H1 (cell line): ENCODE measurements at regions not wholly inside any gene's neighbourhood (a gene's known extent, or its start where the extent isn't known, plus 50 kb on each side); places are given as distances from the start of the nearest gene placed in this dataset.

Source experiments
- CTCF ChIA-PET: fragments of 300-600 bp; sonication (Branson Sonifier 250); formaldehyde crosslinking; loops from one replicate; lab custom pipeline; 2021; ENCODE audit not compliant: partially characterized antibody; lab: Charles Lee
- POLR2A ChIA-PET: fragments of 300-600 bp; sonication (Branson Sonifier 250); formaldehyde crosslinking; loops from one replicate; lab custom pipeline; 2021; ENCODE audit warnings: inconsistent platforms; ENCODE audit not compliant: partially characterized antibody; lab: Charles Lee
- DNase-seq, 2 experiments: peaks; one replicate each; pipeline versions ENCODE4 v3.0.0 to v3.0.0-alpha.2; 2010 to 2022; ENCODE audit warnings: low spot score in 2 of 2, low read depth in 1 of 2, mixed read lengths in 1 of 2
- FAIRE-seq: peaks from 2 replicates; lab custom pipeline; 2011; peaks lifted over from hg19 to GRCh38; lab: Jason Lieb, UNC
- H2AFZ ChIP-seq: 2 replicates; pipeline ENCODE4 v1.8.1; 2012; ENCODE audit warnings: low read length, inconsistent platforms
- H2AK5ac ChIP-seq: 2 replicates; pipeline ENCODE4 v1.6.1; 2013; ENCODE audit warnings: low read depth, low read length
- H2BK120ac ChIP-seq: replicated peaks from 2 replicates; pipeline ENCODE3; 2013; ENCODE audit warnings: low read depth, low read length, inconsistent platforms
- H2BK12ac ChIP-seq: 2 replicates; pipeline ENCODE4 v1.6.1; 2013; ENCODE audit warnings: low read depth, low read length
- H2BK15ac ChIP-seq: 2 replicates; pipeline ENCODE4 v1.6.1; 2013; ENCODE audit warnings: low read length
- H2BK20ac ChIP-seq: 2 replicates; pipeline ENCODE4 v1.6.1; 2013; ENCODE audit warnings: low read length
- H2BK5ac ChIP-seq: 2 replicates; pipeline ENCODE4 v1.6.1; 2013; ENCODE audit warnings: low read depth, low read length
- H3K14ac ChIP-seq: 2 replicates; pipeline ENCODE4 v1.6.1; 2013; ENCODE audit warnings: inconsistent platforms; ENCODE audit not compliant: insufficient read length
- H3K18ac ChIP-seq: 2 replicates; pipeline ENCODE4 v1.6.1; 2013; ENCODE audit warnings: low read length; ENCODE audit errors: extremely low read depth
- H3K23ac ChIP-seq: 2 replicates; pipeline ENCODE4 v1.6.1; 2013; ENCODE audit warnings: inconsistent platforms; ENCODE audit not compliant: insufficient read length
- H3K23me2 ChIP-seq: 2 replicates; pipeline ENCODE4 v1.6.1; 2013; ENCODE audit warnings: low read depth, low read length
- H3K27ac ChIP-seq: 2 replicates; pipeline ENCODE4 v1.6.1; 2011; ENCODE audit warnings: low read depth, low read length, inconsistent platforms
- H3K27me3 ChIP-seq, 4 experiments: replicated peaks in 1 of 4; 1 replicate in 1 of 4; 2 replicates in 3 of 4; pipeline versions ENCODE4 v1.6.1 to v1.8.1; 2011 to 2013; ENCODE audit warnings: low read length in 3 of 4, mild to moderate bottlenecking in 3 of 4, inconsistent platforms in 2 of 4, mixed read lengths in 2 of 4, moderate library complexity in 1 of 4; ENCODE audit not compliant: control insufficient read depth in 3 of 4, insufficient read depth in 3 of 4; ENCODE audit errors: extremely low read depth in 1 of 4
- H3K36me3 ChIP-seq, 4 experiments: 2 replicates each; pipeline versions ENCODE4 v1.6.1 to v1.8.1; 2011 to 2013; ENCODE audit warnings: mild to moderate bottlenecking in 4 of 4, low read length in 3 of 4, moderate library complexity in 2 of 4, control low read depth in 1 of 4, inconsistent platforms in 1 of 4; ENCODE audit not compliant: insufficient read depth in 4 of 4, control insufficient read depth in 2 of 4
- H3K4ac ChIP-seq: replicated peaks from 2 replicates; pipeline ENCODE3; 2013; ENCODE audit warnings: low read length, low read depth, mixed read lengths, inconsistent platforms; ENCODE audit not compliant: insufficient read length
- H3K4me1 ChIP-seq, 4 experiments: replicated peaks in 1 of 4; 1 replicate in 1 of 4; 2 replicates in 3 of 4; pipeline versions ENCODE4 v1.6.1 to v1.8.1; 2011 to 2013; ENCODE audit warnings: low read length in 3 of 4, inconsistent platforms in 2 of 4, mixed read lengths in 1 of 4; ENCODE audit not compliant: insufficient read depth in 4 of 4, control insufficient read depth in 3 of 4
- H3K4me2 ChIP-seq, 2 experiments: 2 replicates each; pipeline versions ENCODE4 v1.6.1 to v1.8.1; 2011 to 2013; ENCODE audit warnings: low read depth in 2 of 2, low read length in 2 of 2, control low read depth in 1 of 2, inconsistent platforms in 1 of 2, mild to moderate bottlenecking in 1 of 2; ENCODE audit not compliant: insufficient read depth in 1 of 2
- H3K4me3 ChIP-seq, 4 experiments: fragments of 200-600, 300-600 bp in 1 of 4; sonication (generic), shearing (Covaris generic), sonication (Bioruptor Twin) in 1 of 4; 2 replicates each; pipeline versions ENCODE4 v1.5.1 to v1.8.1; 2011 to 2016; ENCODE audit warnings: low read length in 4 of 4, low read depth in 3 of 4, control low read depth in 2 of 4, inconsistent platforms in 2 of 4, mild to moderate bottlenecking in 2 of 4, mixed read lengths in 1 of 4, moderate library complexity in 1 of 4; ENCODE audit not compliant: insufficient read depth in 2 of 4; ENCODE audit errors: extremely low read depth in 1 of 4
- H3K56ac ChIP-seq: replicated peaks from 2 replicates; pipeline ENCODE3; 2013; ENCODE audit warnings: low read depth, mild to moderate bottlenecking, mixed read lengths, low read length, inconsistent platforms; ENCODE audit not compliant: insufficient read length
- H3K79me1 ChIP-seq: 2 replicates; pipeline ENCODE4 v1.6.1; 2013; ENCODE audit warnings: low read depth, low read length, control low read depth
- H3K79me2 ChIP-seq, 2 experiments: 2 replicates each; pipeline versions ENCODE4 v1.6.1 to v1.8.1; 2012 to 2013; ENCODE audit warnings: low read length in 2 of 2, mild to moderate bottlenecking in 2 of 2, inconsistent platforms in 1 of 2; ENCODE audit not compliant: insufficient read depth in 2 of 2, control insufficient read depth in 1 of 2
- H3K9ac ChIP-seq, 4 experiments: replicated peaks in 1 of 4; 1 replicate in 1 of 4; 2 replicates in 3 of 4; pipeline versions ENCODE4 v1.6.1 to v1.8.1; 2011 to 2013; ENCODE audit warnings: low read depth in 3 of 4, low read length in 3 of 4, control low read depth in 2 of 4, mild to moderate bottlenecking in 2 of 4, moderate library complexity in 2 of 4, inconsistent platforms in 1 of 4; ENCODE audit errors: extremely low read depth in 1 of 4
- H3K9me3 ChIP-seq, 2 experiments: 2 replicates each; pipeline versions ENCODE4 v1.6.1 to v1.8.1; 2012 to 2013; ENCODE audit warnings: mild to moderate bottlenecking in 2 of 2, moderate library complexity in 2 of 2, control low read depth in 1 of 2, inconsistent platforms in 1 of 2, low read depth in 1 of 2, low read length in 1 of 2, mixed read lengths in 1 of 2; ENCODE audit not compliant: insufficient read depth in 2 of 2
- H4K20me1 ChIP-seq, 2 experiments: replicated peaks in 1 of 2; 2 replicates each; pipeline versions ENCODE3 to v1.8.1; 2011 to 2013; ENCODE audit warnings: inconsistent platforms in 2 of 2, low read length in 2 of 2, mild to moderate bottlenecking in 1 of 2; ENCODE audit not compliant: insufficient read depth in 2 of 2, control insufficient read depth in 1 of 2
- H4K5ac ChIP-seq: 2 replicates; pipeline ENCODE4 v1.6.1; 2013; ENCODE audit warnings: low read length, low read depth, mixed read lengths, inconsistent platforms; ENCODE audit not compliant: insufficient read length
- H4K8ac ChIP-seq: 2 replicates; pipeline ENCODE4 v1.8.0; 2013; ENCODE audit warnings: mild to moderate bottlenecking, moderate library complexity, low read length, inconsistent platforms; ENCODE audit not compliant: insufficient read depth; ENCODE audit errors: extremely low read depth
- H4K91ac ChIP-seq: replicated peaks from 2 replicates; pipeline ENCODE3; 2013; ENCODE audit warnings: low read length, mixed read lengths, inconsistent platforms; ENCODE audit not compliant: insufficient read length
- BCL11A ChIP-seq, 2 experiments: IDR thresholded peaks; one replicate each; pipeline ENCODE4 v1.6.1; 2011; ENCODE audit warnings: low read depth in 2 of 2, low read length in 2 of 2, mild to moderate bottlenecking in 2 of 2
- CHD2 ChIP-seq: IDR thresholded peaks from 2 replicates; pipeline ENCODE4 v1.6.1; 2012; ENCODE audit warnings: low read length, improper control_type of control experiment
- NANOG ChIP-seq: IDR thresholded peaks from 2 replicates; pipeline ENCODE4 v1.6.1; 2011; ENCODE audit warnings: low read length, low read depth, mild to moderate bottlenecking, inconsistent platforms; ENCODE audit not compliant: insufficient read depth, poor library complexity, severe bottlenecking
- NRF1 ChIP-seq: IDR thresholded peaks from 2 replicates; pipeline ENCODE4 v1.6.1; 2011; ENCODE audit warnings: mild to moderate bottlenecking, low read depth, low read length, improper control_type of control experiment
- PHF8 ChIP-seq: fragments of 200-600 bp; sonication (generic); conservative IDR thresholded peaks from 2 replicates; pipeline ENCODE4 v1.7.1; 2012; ENCODE audit warnings: low read depth, mild to moderate bottlenecking, inconsistent platforms, low read length, moderate library complexity
- RFX5 ChIP-seq: IDR thresholded peaks from 2 replicates; pipeline ENCODE4 v1.6.1; 2011; ENCODE audit warnings: low read depth, low read length, improper control_type of control experiment, borderline replicate concordance
- SAP30 ChIP-seq: fragments of 300-600 bp; sonication (generic); IDR thresholded peaks from 2 replicates; pipeline ENCODE4 v1.7.1; 2012; ENCODE audit warnings: low read length, moderate library complexity, mild to moderate bottlenecking, inconsistent platforms; ENCODE audit not compliant: insufficient read depth, insufficient replicate concordance
- SIX5 ChIP-seq: IDR thresholded peaks from 2 replicates; pipeline ENCODE4 v1.6.1; 2011; ENCODE audit warnings: mild to moderate bottlenecking, low read depth, low read length
- SP2 ChIP-seq: IDR thresholded peaks from 2 replicates; pipeline ENCODE4 v1.6.1; 2012; ENCODE audit warnings: mild to moderate bottlenecking, low read length, inconsistent platforms
- TBP ChIP-seq: IDR thresholded peaks from 2 replicates; pipeline ENCODE4 v1.6.1; 2011; ENCODE audit warnings: low read depth, low read length, improper control_type of control experiment
- ZNF274 ChIP-seq: IDR thresholded peaks from 2 replicates; pipeline ENCODE4 v1.7.0; 2012; ENCODE audit warnings: low read length, borderline replicate concordance; ENCODE audit errors: extremely low read depth
- WGBS, 2 experiments: shearing (Covaris generic) in 1 of 2; methylation state at CpG; one replicate each; pipeline versions ENCODE4 v1.1.6 to v1.1.7; 2013 to 2015; ENCODE audit warnings: low lambda C conversion rate in 2 of 2, mixed read lengths in 2 of 2, inconsistent platforms in 1 of 2, low coverage in 1 of 2, missing lambda C conversion rate in 1 of 2; ENCODE audit not compliant: insufficient replicate concordance in 2 of 2, insufficient coverage in 1 of 2, insufficient read length in 1 of 2; ENCODE audit errors: extremely low coverage in 1 of 2, missing lambda C conversion rate in 1 of 2; 5-methylcytosine and 5-hydroxymethylcytosine counted together

GRCh38 chr6:113695516-113695915 lies 161.6 kb upstream of the MARCKS start:
- no peak overlapping the region for H2AFZ ChIP-seq
- H4K8ac ChIP-seq: no peak overlapping the region
- ChIA-PET CTCF (no interaction called here), POLR2A (no interaction called here)
- no peak overlapping the region for H3K23ac ChIP-seq
- no peaks in the 10 kb centered on the region for H3K27me3 ChIP-seq
- H3K9me3 ChIP-seq: no peaks in the 10 kb centered on the region
- H3K4me2 ChIP-seq: no peak overlapping the region
- 84% methylated on average over 3 of the region's 3 CpGs; no CpG with 5 or more reads in 1 of the 2 experiments for WGBS, 2 experiments
- no peaks in the 10 kb centered on the region for H3K79me1 ChIP-seq
- peaks cover 0 to 2% (median 0%) of the 10 kb centered on the region in 4 experiments; a peak in 1 of 7 replicates for H3K4me1 ChIP-seq
- no peak overlapping the region for H3K14ac ChIP-seq
- H3K56ac ChIP-seq: no peak overlapping the region
- no peak overlapping the region for H2BK5ac ChIP-seq
- no peaks in the 10 kb centered on the region for H3K36me3 ChIP-seq
- H3K23me2 ChIP-seq: no peaks in the 10 kb centered on the region
- no peak overlapping the region for H3K9ac ChIP-seq
- TF ChIP-seq SP2: no peak
- no peak for TF ChIP-seq SAP30
- no peak for TF ChIP-seq CHD2
- TF ChIP-seq PHF8: no peak
- TF ChIP-seq NANOG: no peak
- no peak for TF ChIP-seq TBP
- TF ChIP-seq RFX5: no peak
- no peak for TF ChIP-seq BCL11A (IDR thresholded peaks at IDR 0.05; ENCODE audit: low read depth in 2 of 2, low read length in 2 of 2)
- TF ChIP-seq SIX5: no peak
- TF ChIP-seq ZNF274: no peak
- no peak for TF ChIP-seq NRF1
- no peak overlapping the region for H2BK20ac ChIP-seq
- H2BK120ac ChIP-seq: no peak overlapping the region
- no peak overlapping the region for H2BK15ac ChIP-seq
- no peak overlapping the region for H4K91ac ChIP-seq
- no peak overlapping the region for H2AK5ac ChIP-seq
- H3K18ac ChIP-seq: no peak overlapping the region
- no peak overlapping the region for H3K4me3 ChIP-seq
- H3K27ac ChIP-seq: no peak overlapping the region
- no peak overlapping the region for H4K5ac ChIP-seq
- no peak overlapping the region for H2BK12ac ChIP-seq
- FAIRE-seq (no peak), DNase-seq (no peak)
- H3K79me2 ChIP-seq: no peaks in the 10 kb centered on the region
- no peaks in the 10 kb centered on the region for H4K20me1 ChIP-seq
- H3K4ac ChIP-seq: no peak overlapping the region
